ENCODE measurements at regions not wholly inside any gene's neighbourhood (a gene's known extent, or its start where the extent isn't known, plus 50 kb on each side); places are given as distances from the start of the nearest gene placed in this dataset.

DNA sequence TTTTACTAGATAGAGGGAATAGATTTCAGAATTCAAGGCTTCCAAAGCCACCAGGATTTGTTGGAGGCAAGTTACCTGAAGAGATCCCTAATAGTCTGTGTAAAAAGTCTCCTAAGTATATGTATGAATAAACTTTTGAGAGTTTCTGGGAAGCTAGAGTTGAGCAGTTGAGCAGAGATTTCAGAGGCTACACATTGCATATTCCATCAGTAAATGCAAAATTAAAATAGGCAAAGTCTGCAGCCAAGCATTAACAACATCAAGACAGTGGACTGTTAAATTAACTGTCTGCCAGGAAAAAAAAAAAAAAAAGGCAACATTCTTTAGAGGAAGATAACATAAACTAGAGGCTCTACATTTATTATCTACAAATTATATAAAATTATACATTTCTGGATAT lies 420.4 kb upstream of the TMEFF2 start:
- TF ChIP-seq, protein P1, sequence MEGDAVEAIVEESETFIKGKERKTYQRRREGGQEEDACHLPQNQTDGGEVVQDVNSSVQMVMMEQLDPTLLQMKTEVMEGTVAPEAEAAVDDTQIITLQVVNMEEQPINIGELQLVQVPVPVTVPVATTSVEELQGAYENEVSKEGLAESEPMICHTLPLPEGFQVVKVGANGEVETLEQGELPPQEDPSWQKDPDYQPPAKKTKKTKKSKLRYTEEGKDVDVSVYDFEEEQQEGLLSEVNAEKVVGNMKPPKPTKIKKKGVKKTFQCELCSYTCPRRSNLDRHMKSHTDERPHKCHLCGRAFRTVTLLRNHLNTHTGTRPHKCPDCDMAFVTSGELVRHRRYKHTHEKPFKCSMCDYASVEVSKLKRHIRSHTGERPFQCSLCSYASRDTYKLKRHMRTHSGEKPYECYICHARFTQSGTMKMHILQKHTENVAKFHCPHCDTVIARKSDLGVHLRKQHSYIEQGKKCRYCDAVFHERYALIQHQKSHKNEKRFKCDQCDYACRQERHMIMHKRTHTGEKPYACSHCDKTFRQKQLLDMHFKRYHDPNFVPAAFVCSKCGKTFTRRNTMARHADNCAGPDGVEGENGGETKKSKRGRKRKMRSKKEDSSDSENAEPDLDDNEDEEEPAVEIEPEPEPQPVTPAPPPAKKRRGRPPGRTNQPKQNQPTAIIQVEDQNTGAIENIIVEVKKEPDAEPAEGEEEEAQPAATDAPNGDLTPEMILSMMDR (IDR thresholded peaks at IDR 0.05; ENCODE audit: insufficient read depth, low read depth, low read length): no peak
- no peak for TF ChIP-seq EZH2 (IDR thresholded peaks at IDR 0.05; ENCODE audit: insufficient read depth, low read length)
